ENCODE measurements at regions not wholly inside any gene's neighbourhood (a gene's known extent, or its start where the extent isn't known, plus 50 kb on each side); places are given as distances from the start of the nearest gene placed in this dataset.

DNA sequence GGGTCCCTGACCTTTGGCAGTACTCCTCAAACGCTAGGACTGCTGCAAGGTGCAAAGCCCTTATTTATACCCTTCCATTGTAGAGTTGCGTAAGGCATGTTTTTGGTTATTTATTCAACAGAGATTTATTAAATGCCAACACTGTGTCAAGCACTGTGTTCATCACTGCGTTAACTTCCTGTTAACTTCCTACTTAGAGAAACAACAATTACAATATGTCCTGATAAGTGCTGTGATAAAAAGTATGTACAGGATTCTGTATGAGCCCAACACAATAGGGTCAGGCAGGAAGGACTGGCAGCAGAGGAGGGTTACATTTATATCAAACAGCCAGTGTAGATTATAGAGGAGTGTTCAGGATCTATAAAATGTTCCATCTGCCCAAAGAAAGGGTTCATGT lies 812.8 kb upstream of the API5 start:
- no peak for DNase-seq (ENCODE audit: low read depth)

DNA sequence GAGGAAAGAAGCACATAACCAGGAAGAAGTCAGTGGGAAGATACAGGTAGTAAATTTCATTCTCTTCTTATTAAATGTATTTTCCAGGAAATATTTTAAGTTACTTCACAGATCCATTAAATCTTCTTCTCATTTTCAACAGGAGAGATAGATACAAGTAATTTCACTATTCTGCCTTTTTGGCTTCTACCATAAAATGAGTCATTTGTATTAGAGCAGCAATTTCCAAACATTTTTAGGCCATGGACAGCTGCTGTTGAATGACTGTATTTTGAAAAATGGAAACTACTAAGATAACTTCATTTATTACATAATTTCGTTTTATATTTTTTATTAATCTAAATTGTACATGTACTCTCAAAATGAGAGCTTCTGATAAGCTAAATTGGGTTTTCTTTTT lies 809.6 kb upstream of the API5 start:
- no peak for DNase-seq (ENCODE audit: low read depth)

DNA sequence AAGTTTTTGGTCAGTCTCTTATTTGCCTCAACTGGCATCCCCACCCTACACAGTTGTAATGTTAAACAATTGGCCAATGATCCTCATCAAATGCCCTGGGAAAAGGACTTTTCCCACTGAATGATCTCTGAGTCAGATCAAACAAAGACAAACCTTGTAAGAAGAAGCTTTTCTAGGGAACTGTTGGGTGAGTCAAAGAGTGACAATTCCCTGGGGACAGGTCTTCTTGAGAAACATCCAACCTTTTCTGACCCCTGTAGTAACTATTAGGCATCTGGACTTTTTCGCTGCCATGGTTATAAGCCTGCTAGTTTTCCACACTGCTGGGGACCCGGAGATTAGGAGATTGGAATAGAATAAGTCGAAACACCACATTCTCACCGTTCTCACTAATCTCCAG lies 789.8 kb upstream of the API5 start:
- no peak for DNase-seq (ENCODE audit: low read depth)

DNA sequence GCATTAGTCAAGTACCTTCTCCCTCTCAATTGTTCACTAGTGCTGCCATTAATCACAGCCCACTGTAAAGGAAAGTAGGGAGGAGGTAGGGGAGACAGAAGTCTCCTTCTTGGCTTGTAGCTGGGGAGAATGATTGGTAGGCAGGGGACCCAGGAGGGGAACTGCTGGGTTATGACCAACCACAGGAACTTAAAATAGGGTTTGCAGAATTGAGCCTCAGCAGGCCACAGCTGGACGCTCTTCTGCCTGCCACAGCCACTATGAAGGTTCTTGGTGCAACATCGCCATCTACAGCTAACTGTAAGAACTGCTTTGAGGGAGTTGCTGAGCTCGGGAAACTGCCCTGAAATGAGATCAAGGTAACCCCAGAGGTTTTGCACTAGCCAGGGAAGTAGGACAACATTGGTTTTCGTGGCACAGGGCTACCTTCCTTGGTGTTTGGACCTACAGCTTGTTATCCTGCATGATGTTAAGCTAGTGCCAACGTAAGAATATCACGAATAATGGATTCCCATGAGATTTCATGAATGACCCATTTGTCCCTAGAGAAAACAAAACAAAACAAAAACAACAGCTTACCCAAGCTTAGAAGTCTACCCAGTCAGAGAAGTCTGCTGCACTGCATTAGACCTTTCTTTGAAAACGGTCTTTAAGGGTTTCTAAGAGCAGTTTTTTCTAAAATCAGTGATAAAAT lies 787.1 kb upstream of the API5 start:
- DNase-seq (ENCODE audit: low read depth), result peak; percentile 30

DNA sequence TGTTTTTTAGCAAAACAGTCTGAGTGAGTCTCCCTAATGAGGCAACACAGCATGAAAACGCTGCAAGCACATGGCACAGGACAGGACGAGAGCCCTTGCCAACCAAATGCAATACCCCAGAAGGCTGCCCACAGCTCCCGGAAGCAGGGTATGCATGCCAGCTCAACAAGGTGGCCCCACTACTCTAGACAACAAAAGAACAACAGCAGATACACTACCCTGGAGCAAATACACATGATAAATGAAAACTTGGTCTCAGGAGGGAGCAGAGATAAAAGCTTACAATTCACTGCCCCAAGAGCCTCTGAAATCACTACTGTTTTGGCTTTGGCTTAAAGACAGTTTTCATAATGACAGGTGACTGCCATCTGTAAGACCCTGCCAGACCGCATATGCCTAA lies 785.4 kb upstream of the API5 start:
- no peak for DNase-seq (ENCODE audit: low read depth)

DNA sequence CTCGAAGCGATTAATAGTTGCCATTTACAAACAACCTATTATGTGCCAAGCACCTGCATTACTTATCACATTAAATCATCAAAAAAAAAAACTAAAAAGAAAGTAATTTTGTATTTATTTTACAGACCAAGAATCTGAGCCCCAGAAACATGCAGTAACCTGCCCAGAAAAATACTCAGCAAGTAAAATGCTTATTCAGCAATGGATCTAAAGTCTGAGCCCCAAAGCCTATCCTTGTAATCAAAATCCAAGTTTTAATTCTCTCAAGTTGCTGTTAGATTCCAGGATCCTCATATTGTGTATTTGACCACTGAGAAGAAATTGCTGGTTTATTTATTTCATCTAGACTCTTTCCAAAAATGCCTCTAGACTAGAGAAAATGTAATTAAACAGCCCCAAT lies 783.3 kb upstream of the API5 start:
- DNase-seq (ENCODE audit: low read depth), result no peak

DNA sequence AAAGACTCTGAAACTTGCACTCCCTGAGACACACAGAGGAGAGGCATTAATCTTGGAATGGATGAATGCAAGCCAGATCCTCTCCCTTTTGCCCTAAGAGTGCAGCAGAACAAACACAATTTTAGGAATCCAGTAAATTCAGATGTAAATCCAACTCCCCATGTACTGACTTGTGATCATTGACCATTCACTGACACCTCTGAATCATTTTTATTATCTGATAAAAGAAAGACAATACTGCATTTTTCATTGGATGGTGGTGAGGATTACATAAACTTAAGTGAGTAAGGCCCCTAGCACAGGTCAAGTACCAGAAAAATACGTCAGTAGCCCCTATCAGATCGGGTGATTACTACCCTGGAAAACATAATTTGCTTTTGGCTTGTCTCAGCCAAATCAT lies 782.9 kb upstream of the API5 start:
- no peak for DNase-seq (ENCODE audit: low read depth)

DNA sequence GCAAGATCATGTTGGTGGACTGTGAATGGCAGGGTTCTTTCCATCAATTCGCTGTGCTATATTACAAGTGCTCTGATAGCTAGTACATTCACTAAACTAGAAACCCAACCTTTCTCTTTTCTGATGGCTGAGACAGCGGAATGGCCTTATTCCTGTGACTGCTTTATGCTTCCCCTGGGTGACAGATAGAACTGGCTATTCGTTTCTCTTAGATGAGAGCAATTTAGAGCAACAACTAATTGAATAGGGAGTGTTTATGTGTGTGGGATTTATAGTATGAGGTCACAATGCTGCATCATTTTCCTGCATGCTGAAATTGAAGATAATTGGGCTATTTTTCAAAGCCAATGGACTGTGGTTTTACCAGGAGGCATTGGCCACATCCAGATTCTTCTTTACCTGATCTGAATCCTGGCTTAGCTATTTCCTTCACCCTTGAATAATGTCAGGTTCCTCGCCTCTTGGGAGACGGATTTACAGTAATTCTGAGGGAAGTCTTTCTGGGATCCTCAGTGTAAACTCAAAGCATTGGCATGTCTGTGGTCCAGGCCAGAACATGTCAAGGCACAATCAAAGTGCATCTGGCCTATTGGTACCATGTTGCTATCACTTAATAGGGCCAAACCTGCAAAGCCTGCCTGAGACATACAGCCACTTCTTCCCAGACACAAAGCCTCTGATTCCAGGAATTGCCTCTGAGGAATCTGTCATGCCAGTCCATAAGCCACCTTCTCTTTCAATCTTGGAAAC lies 775.0 kb upstream of the API5 start:
- DNase-seq (ENCODE audit: low read depth), result no peak

DNA sequence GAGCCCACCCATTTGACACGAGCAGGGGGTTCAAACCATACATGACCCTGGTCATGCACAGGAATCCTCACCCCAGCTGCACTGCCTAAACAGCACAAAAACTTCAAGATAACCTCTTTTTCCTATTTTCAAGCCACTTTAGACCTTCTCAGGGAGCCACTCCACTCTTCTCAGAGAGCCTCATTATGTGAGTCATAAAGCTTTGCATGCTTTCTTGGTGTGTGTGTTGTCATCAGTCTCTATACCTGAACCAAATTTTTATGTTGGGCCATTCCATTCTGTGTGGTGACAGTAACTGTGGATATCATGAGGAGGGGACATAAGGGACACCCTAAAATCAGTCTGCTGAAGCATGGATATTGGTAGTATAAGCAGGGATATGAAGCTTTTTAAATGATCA lies 769.5 kb upstream of the API5 start:
- no peak for DNase-seq (ENCODE audit: low read depth)

DNA sequence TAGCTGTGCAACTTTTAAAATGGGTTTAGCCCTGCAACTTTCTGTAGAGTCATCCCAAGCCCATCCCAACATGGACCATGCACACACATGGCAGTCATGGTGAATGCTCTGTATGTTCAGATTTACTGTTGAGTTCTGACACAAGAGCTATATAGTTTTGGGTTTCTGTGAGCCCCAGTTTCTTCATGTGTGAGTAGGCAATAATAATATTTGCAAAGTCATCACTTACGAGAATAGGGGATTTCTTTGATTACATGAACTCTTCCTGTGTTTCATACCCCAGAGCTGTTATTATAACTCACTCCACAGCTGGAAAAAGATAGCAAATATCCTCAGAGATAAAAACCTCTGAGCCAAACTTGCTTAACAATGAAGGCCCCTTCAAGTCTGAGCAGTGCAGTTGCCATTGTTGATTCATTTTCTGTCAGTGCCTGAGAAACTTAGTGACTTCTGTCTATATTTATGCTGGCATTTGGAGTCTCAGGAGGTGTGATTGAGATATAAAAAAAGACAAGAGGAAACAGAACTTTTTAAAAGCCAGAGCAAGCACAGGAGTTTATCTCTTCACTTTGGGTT lies 767.9 kb upstream of the API5 start:
- DNase-seq (ENCODE audit: low read depth), result no peak

DNA sequence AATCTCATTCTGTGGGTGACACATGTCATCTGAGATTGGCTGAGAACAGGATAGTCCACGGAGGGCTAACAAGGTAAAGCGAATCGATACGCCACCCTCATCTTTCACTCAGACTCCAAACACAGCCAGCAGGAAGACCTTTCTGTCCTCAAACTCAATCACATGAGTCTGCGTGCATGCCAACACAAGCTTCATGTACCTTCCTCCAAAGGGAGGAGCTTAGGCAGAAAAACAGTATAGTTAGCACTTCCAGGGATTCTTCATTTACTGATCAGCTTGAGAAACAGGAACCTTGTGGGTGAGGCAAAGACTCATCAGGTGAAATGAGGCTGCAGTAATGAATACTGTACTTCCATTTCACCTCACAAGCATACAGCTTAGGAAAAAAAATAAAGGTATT lies 767.1 kb upstream of the API5 start:
- no peak for DNase-seq (ENCODE audit: low read depth)

DNA sequence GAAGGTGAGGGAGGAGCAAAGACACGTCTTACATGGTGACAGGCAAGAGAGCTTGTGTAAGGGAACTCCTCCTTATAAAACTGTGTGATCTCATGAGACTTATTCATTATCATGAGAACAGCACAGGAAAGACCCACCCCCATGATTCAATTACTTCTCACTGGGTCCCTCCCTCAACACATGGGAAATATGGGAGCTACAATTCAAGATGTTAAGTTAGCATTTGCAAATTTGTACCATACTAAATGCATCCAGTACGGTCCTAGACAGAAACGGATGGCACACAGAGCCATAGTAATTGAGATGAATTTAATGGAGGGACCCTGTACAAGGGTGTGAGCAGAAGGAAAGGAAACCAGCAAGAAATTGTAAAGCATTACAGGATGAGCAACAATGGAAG lies 765.8 kb upstream of the API5 start:
- DNase-seq (ENCODE audit: low read depth), result no peak

DNA sequence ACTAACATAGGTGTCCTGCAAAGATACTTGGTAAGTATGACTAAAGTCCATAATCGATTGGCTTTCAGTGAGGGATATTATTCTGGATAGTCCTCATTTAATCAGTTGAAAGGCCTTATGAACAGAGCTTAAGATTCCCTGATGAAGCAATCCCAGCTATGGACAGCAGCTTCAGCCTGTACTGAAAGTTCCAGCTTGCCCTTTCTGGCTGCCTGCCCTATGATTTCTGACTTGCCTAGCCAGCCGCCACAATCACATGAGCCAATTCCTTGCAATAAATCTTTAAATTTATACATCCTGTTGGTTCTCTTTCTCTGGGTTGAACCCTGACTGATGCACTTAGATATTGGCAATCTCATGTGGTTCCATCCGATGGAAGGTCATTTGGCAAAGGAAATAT lies 759.0 kb upstream of the API5 start:
- no peak for DNase-seq (ENCODE audit: low read depth)

DNA sequence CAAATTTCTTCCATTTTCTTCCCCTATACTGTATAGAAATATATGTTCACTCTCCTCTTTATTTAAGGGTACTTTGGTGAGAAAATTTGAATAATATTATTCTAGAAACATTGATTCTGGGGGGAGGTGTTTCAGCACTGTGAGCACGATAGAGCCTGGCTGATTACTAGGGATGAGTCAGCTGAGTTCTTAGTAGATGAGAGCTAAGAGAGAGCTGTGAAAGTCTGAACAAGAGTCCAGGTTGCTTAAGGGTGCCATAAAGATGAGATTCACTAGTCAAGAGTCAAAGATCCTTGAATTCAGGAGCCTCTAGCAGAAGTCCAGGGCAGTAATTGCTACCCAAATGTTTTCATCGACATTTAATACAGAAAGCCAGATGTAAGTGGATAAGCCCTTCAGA lies 756.6 kb upstream of the API5 start:
- no peak for DNase-seq (ENCODE audit: low read depth)

DNA sequence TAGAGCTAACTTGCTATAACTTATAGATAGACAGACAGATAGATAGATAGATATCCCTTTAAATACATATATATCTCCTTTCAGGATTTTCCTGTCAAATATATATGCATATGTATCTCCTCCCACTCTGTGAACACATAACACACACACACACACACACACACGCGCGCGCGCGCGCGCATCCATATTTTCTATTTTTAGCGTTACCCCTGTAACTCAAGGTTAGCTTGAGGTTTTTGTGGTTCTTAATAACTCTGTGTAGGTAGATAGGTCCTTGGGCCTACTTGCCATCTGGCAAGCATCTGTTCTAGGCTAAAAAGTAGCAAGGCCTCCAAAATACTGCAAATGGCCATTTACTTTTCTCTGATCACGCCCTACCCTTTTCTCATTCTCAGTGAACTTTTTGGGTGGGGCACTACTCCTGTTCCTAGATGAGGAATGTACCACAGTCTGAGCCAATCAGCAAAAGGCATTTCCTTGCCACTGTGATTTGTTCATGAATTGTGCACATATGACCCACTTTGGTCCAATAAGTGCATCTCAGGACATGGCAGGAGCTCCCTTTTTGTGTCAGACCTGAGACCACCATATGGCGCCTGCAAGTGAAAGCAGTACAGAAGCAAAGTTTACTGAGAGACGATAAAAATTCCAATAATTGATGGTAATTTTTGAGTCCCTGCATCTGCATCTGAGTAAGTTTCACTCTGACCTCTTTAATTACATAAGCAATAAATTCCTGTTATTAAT lies 740.5 kb upstream of the API5 start:
- no peak for DNase-seq (ENCODE audit: low read depth)

DNA sequence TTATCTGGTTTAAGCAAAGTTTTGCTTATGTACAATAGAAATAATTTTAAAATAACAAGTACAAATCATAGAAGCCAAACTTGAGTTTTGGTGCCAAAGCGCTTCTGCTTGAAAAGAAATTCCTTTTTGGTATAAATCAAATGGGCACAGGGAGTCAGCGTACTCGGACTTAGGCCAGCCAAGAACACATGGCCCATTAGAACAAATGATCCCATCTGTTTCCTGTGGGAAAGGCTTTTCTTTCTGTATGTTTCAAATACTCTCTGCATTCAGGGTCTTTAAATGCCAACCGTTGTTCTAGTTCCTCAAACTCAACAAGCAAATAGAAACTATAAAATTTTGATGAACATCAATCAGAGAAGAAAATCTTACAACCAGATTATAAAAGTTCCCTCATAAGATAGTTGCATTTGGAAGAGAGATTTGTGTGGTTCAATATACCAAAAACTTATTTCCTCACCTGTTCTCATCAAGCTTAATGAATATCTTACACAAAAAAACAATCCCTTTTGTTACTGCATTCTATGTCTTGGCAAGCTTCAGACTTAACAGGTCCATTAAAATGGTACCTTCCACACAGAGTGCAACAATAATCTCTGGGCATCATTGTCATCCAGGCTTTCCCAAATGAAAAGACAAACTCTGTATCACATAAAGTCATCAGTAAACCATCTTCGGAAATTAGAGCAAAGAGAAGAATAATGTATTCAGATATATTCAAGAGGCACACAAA lies 739.8 kb upstream of the API5 start:
- no peak for DNase-seq (ENCODE audit: low read depth)

DNA sequence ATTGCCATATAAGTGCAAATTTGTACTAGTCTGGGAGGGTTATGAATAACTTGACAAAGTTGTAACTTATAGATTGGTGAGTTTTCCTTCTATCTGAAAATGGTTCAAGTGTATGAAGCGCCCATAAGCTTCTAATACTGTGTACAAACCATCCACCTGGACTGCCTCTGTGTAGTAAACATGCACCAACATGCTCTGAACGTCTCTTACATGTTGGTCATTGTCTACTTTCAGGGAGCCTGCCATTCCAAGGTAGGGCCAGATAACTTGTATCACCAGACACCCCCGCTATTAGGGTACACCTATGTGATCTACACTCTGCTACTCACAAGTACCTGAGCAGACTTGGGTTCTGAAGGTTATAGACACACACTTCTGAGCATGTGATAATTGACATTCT lies 735.5 kb upstream of the API5 start:
- no peak for DNase-seq (ENCODE audit: low read depth)

DNA sequence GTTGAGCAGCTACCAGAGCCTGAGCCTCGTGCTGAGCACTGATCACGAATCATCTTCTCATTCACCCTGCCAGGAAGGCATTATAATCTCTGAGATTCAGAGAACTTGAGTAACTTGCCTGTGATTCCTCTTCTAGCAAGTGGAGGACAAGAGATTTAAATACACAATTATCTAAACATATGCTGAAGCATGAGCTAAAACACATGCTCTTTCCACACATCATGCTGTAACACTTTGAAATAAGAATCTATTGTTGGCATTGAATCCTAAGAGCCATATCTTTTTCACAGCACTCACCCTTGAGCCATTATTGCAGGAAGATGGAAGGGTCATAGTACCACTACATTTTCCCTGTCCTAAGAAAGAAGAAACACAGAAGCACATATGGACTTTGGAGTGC lies 722.5 kb upstream of the API5 start:
- no peak for DNase-seq (ENCODE audit: low read depth)

DNA sequence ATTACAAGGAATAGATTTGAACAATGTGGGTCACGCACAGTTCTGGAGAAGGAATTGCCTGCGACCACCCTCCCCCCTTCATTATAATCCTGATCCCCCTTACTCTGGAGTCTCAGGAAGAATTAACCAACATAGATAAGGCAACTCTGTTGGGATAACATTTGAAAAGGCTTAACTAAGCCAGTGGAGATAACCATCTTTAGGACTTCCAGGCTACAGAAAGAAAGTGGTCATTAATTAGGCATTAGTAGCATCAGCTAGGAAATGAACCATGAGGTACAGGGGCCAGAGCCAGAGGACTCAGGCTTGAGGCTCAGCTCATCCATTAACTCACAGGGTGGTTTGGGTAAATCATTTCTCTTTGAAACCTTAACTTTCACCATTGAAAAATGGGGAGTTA lies 720.0 kb upstream of the API5 start:
- DNase-seq (ENCODE audit: low read depth), result no peak

DNA sequence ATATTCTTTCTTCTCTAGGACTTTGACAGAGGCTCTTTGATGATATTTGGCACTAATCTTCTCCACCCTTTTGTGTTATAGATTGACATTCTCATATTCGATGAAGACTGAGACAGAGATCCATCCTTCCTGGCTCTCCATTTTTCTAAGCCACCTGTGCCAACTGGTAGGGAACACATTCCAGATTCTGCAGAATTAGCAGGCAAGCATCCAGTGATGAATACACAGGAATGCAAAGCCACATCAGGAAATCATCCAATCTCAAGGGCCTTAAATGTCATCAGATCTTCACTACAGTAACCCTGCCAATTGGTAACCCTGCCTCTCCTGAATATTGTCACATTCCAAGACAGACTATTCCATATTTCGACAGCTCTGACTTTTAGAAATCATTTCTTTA lies 718.4 kb upstream of the API5 start:
- DNase-seq (ENCODE audit: low read depth), result no peak

DNA sequence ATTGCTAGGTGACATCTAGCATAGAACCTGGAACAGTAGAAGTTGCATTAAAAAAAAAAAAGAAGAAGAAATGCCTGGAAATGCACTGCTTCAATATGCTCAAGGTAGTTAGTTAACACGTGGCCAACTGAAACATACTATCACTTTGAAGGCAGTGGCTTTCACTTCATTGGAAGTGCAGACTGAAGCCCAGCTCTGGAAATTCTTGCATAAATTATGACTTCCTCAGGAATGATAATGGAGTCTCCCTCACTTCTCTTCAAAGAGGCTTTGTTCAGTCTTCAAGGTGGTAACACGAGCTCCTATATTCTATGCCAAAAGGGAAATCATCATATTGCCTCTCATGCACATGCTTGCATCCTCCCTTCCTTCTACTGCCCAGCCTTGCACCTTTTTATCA lies 715.9 kb upstream of the API5 start:
- no peak for DNase-seq (ENCODE audit: low read depth)

DNA sequence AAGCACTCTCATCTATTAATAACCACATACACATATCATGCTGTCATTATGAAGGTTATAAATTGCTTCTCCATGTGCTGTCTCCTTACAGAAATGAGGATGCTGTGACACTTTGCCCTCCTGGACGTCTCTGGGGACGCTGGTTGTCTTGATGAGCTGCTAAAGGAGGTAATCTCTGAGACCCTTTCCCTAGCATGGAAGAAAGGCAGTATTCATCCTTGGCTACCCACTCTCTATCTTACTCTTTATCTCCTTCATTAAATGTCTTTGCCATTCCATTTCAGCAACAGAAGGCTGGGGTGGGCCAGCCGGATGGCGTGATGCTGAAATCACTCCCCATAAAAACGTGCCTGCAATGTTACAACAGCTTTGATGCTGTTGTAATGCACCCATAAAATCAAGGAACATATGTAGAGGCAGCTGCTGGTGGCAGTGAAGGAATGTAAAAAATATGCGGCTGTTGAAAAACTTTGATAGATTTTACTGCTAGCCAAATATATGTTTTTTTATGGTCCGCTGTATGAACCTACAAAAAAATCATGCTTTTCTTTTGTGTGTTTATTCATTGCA lies 715.1 kb upstream of the API5 start:
- no peak for DNase-seq (ENCODE audit: low read depth)

Data from CMK (cell line).